H54 (cell line): ENCODE measurements at regions not wholly inside any gene's neighbourhood (a gene's known extent, or its start where the extent isn't known, plus 50 kb on each side); places are given as distances from the start of the nearest gene placed in this dataset.

ENCODE experiments used
- DNase-seq: peaks from one replicate; pipeline ENCODE4 v3.0.0; 2011; ENCODE audit warnings: low spot score, mixed read lengths; ENCODE audit not compliant: insufficient read length
- FAIRE-seq: peaks from 3 replicates; lab custom pipeline; 2011; peaks lifted over from hg19 to GRCh38; lab: Jason Lieb, UNC
- POLR2A ChIP-seq: IDR thresholded peaks from 2 replicates; pipeline ENCODE4 v1.6.1; 2011; ENCODE audit warnings: low read depth, mild to moderate bottlenecking, low read length

- TF ChIP-seq POLR2A, result no peak
- DNase-seq (no peak), FAIRE-seq (no peak)
Observed at GRCh38 chr11:112634995-112635737, 326.1 kb upstream of the NCAM1 start.

- no peak for TF ChIP-seq POLR2A
- FAIRE-seq (no peak), DNase-seq (no peak)
Observed at GRCh38 chr11:112637076-112637475, 324.1 kb upstream of the NCAM1 start.

- FAIRE-seq (no peak), DNase-seq (no peak)
- no peak for TF ChIP-seq POLR2A
Observed at GRCh38 chr11:112637876-112638275, 323.3 kb upstream of the NCAM1 start.

GRCh38 chr11:112639469-112639868 lies 321.8 kb upstream of the NCAM1 start:
- no peak for FAIRE-seq
- DNase-seq, result no peak
- TF ChIP-seq POLR2A, result no peak

GRCh38 chr11:112643416-112643815 lies 317.8 kb upstream of the NCAM1 start:
- FAIRE-seq (no peak), DNase-seq (no peak)

GRCh38 chr11:112644410-112645131 lies 316.6 kb upstream of the NCAM1 start:
- TF ChIP-seq POLR2A, result no peak
- FAIRE-seq (no peak), DNase-seq (no peak)

More at GRCh38 chr11:112643416-112643815, 317.8 kb upstream of the NCAM1 start:
- no peak for TF ChIP-seq POLR2A

- TF ChIP-seq POLR2A, result no peak
- FAIRE-seq (no peak), DNase-seq (no peak)
Observed at GRCh38 chr11:112649856-112650255, 311.4 kb upstream of the NCAM1 start.

- no peak for FAIRE-seq
- no peak for DNase-seq
- TF ChIP-seq POLR2A, result no peak
Observed at GRCh38 chr11:112650527-112650926, 310.7 kb upstream of the NCAM1 start.

GRCh38 chr11:112651386-112651785 lies 309.8 kb upstream of the NCAM1 start:
- no peak for TF ChIP-seq POLR2A
- FAIRE-seq (no peak), DNase-seq (no peak)

GRCh38 chr11:112652786-112653390 lies 308.3 kb upstream of the NCAM1 start:
- no peak for DNase-seq
- TF ChIP-seq POLR2A, result no peak
- no peak for FAIRE-seq

GRCh38 chr11:112655371-112655770 lies 305.8 kb upstream of the NCAM1 start:
- DNase-seq (no peak), FAIRE-seq (no peak)
- no peak for TF ChIP-seq POLR2A

GRCh38 chr11:112656772-112657428 lies 304.3 kb upstream of the NCAM1 start:
- FAIRE-seq, result peak; percentile 91
- peak; percentile 14 for DNase-seq
- TF ChIP-seq POLR2A, result no peak

GRCh38 chr11:112658431-112658878 lies 302.8 kb upstream of the NCAM1 start:
- no peak for DNase-seq
- FAIRE-seq, result no peak
- no peak for TF ChIP-seq POLR2A

- TF ChIP-seq POLR2A, result no peak
- DNase-seq (no peak), FAIRE-seq (no peak)
Observed at GRCh38 chr11:112661146-112661545, 300.1 kb upstream of the NCAM1 start.
